ENCODE measurements at regions not wholly inside any gene's neighbourhood (a gene's known extent, or its start where the extent isn't known, plus 50 kb on each side); places are given as distances from the start of the nearest gene placed in this dataset.

DNA sequence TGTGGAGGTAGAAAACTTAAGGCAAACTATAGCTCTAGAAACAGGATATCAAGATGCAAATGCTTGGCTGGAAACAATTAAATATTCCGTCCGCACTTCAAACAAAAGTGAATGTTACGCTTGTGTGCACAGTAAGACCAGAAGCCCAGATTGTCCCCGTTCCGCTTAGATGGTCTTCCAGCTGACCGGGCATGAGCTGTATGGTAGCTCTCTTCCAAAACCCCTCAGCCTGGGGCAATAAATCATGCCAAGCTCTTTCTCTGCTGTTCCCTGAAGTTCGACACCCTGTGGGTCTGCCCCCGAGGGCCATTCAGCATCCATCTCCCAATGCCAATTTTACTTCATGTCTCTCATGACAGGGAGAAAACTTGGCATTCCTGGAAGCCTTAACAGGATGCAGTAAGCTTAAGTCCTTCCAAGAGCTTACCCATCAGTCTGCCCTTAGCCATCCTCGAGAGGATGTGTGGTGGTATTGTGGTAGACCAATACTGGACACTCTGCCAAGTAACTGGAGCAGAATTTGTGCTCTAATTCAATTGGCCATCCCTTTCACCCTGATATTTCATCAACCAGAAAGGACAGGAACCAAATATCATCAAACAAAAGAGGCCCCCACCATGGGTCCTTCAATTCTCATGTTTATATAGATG is 70.7 kb upstream of the RANBP6 start:
- TF ChIP-seq CREB5 (CRISPR knock-in tag; IDR thresholded peaks at IDR 0.05; ENCODE audit: low read depth): no peak
- no peak for TF ChIP-seq RARB (CRISPR knock-in tag; IDR thresholded peaks at IDR 0.05)
- no peak for TF ChIP-seq ZNF565 (CRISPR knock-in tag; conservative IDR thresholded peaks at IDR 0.05; ENCODE audit: low read depth)
- TF ChIP-seq PPARA (CRISPR knock-in tag; IDR thresholded peaks at IDR 0.05; ENCODE audit: borderline replicate concordance): no peak
- no peak for TF ChIP-seq TCF4 (CRISPR knock-in tag; IDR thresholded peaks at IDR 0.05; ENCODE audit: borderline replicate concordance)
- TF ChIP-seq, protein P1, sequence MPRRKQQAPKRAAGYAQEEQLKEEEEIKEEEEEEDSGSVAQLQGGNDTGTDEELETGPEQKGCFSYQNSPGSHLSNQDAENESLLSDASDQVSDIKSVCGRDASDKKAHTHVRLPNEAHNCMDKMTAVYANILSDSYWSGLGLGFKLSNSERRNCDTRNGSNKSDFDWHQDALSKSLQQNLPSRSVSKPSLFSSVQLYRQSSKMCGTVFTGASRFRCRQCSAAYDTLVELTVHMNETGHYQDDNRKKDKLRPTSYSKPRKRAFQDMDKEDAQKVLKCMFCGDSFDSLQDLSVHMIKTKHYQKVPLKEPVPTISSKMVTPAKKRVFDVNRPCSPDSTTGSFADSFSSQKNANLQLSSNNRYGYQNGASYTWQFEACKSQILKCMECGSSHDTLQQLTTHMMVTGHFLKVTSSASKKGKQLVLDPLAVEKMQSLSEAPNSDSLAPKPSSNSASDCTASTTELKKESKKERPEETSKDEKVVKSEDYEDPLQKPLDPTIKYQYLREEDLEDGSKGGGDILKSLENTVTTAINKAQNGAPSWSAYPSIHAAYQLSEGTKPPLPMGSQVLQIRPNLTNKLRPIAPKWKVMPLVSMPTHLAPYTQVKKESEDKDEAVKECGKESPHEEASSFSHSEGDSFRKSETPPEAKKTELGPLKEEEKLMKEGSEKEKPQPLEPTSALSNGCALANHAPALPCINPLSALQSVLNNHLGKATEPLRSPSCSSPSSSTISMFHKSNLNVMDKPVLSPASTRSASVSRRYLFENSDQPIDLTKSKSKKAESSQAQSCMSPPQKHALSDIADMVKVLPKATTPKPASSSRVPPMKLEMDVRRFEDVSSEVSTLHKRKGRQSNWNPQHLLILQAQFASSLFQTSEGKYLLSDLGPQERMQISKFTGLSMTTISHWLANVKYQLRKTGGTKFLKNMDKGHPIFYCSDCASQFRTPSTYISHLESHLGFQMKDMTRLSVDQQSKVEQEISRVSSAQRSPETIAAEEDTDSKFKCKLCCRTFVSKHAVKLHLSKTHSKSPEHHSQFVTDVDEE (CRISPR knock-in tag; IDR thresholded peaks at IDR 0.05): no peak
- TF ChIP-seq, protein P2, sequence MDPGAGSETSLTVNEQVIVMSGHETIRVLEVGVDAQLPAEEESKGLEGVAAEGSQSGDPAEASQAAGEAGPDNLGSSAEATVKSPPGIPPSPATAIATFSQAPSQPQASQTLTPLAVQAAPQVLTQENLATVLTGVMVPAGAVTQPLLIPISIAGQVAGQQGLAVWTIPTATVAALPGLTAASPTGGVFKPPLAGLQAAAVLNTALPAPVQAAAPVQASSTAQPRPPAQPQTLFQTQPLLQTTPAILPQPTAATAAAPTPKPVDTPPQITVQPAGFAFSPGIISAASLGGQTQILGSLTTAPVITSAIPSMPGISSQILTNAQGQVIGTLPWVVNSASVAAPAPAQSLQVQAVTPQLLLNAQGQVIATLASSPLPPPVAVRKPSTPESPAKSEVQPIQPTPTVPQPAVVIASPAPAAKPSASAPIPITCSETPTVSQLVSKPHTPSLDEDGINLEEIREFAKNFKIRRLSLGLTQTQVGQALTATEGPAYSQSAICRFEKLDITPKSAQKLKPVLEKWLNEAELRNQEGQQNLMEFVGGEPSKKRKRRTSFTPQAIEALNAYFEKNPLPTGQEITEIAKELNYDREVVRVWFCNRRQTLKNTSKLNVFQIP (CRISPR knock-in tag; IDR thresholded peaks at IDR 0.05; ENCODE audit: borderline replicate concordance, low read depth): no peak
- no peak for TF ChIP-seq ZNF70 (CRISPR knock-in tag; IDR thresholded peaks at IDR 0.05)
- TF ChIP-seq, protein P3, sequence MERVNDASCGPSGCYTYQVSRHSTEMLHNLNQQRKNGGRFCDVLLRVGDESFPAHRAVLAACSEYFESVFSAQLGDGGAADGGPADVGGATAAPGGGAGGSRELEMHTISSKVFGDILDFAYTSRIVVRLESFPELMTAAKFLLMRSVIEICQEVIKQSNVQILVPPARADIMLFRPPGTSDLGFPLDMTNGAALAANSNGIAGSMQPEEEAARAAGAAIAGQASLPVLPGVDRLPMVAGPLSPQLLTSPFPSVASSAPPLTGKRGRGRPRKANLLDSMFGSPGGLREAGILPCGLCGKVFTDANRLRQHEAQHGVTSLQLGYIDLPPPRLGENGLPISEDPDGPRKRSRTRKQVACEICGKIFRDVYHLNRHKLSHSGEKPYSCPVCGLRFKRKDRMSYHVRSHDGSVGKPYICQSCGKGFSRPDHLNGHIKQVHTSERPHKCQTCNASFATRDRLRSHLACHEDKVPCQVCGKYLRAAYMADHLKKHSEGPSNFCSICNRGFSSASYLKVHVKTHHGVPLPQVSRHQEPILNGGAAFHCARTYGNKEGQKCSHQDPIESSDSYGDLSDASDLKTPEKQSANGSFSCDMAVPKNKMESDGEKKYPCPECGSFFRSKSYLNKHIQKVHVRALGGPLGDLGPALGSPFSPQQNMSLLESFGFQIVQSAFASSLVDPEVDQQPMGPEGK (CRISPR knock-in tag; IDR thresholded peaks at IDR 0.05; ENCODE audit: borderline replicate concordance): no peak
